SK-MEL-5 (cell line): ENCODE measurements at regions not wholly inside any gene's neighbourhood (a gene's known extent, or its start where the extent isn't known, plus 50 kb on each side); places are given as distances from the start of the nearest gene placed in this dataset.

Experiments
- DNase-seq: peaks from one replicate; pipeline ENCODE4 v3.0.0-alpha.2; 2016; ENCODE audit warnings: low read depth, low spot score
- in situ Hi-C: cut with HindIII; loops from 2 replicates; pipeline ENCODE4 v1.10.0; 2016; ENCODE audit warnings: low sequenced_read_pairs, high pct_unique_total_duplicates, low pct_unique_long_range_greater_than_20kb

GRCh38 chr3:69558912-69559311 lies 173.0 kb upstream of the FRMD4B start:
- DNase-seq, result no peak
- in situ Hi-C loops, result no loop called here

DNA sequence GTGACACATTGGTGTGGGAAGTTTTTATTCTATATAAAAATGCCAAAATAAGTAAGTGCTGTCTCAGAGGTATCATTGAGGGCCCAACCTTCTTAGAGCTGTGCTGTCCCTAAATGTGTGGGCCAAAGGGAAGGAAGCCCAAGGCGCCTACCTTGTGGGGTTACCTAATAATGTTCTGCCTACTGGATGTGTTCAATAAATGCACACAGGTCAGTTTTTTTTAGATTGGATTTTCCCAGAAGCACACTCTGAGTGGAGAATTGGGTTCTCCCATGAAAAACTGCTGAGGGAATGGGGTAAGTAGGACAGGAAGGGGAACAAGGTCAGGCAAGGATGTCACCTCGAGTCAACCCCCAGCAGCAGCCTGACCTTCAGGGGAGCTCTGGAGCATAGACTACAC lies 168.7 kb upstream of the FRMD4B start:
- no peak for DNase-seq
- in situ Hi-C loops, result no loop called here

GRCh38 chr3:69553888-69554287 lies 168.0 kb upstream of the FRMD4B start:
- in situ Hi-C loops, result no loop called here
- DNase-seq, result no peak

- peak; percentile 97 for DNase-seq
- in situ Hi-C loops, result no loop called here
These were observed 161.6 kb upstream of the FRMD4B start for GRCh38 chr3:69547461-69547880.

GRCh38 chr3:69542805-69543429 lies 157.0 kb upstream of the FRMD4B start:
- DNase-seq, result no peak
- in situ Hi-C loops, result no loop called here

DNA sequence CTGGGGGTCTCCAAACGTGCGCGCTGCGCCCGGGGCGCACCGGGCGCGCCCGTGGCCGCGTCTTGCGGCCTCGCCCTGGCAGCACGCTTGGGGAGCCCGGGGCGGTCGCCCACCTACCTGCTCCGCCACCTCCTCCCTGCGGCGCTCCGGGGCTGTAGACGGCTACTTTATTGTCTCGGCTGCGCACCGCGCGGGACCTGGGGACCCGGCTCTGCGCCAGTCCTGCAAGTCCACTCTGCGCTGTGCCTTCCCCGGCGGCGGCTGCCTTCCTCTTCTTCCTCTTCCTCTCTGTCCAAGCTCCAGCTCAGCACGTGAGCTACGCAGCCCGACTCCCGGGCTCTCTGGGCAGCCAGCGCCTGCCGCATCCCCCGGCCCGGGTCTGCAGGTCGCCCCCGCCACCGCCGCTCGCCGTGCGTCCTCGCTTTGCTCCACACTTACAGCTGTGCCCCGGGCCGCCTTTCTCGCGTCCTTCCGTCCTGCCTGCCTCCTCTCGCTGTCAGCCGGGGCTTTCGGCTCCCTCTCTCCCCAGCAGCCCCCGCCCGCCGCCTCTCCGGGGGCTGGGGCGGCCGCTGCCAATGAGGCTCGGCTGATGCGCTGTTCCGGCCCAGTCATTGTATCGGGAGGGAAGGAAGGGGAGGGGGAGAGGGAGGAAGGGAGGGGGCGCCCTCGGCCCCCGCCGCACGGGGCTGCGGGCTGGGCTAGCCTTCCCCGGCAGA lies 156.4 kb upstream of the FRMD4B start:
- in situ Hi-C loops, result no loop called here
- DNase-seq, result peak; percentile 67

GRCh38 chr3:69541711-69542088 lies 155.8 kb upstream of the FRMD4B start:
- in situ Hi-C loops, result no loop called here
- peak; percentile 40 for DNase-seq

GRCh38 chr3:69540706-69541581 lies 155.1 kb upstream of the FRMD4B start:
- peak; percentile 41 for DNase-seq

DNA sequence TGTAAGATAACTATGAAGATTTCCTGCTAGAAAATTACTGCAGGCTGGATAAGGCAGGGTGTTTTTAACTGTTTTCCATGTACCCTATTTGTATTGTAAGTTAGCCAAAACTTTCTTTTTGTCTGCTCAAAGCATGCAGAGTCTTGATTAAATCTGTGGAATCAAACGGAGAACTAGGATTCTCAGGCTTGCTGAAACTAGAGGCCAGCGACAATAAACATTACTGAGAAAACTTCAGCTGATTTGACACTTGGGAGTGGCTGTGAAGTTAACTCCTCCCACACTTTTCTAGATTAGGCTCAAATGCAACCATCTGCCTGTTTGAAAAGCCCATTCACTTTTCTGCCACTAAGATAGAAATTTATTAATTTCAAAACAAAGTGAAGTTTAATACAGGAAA lies 153.2 kb upstream of the FRMD4B start:
- no peak for DNase-seq

More at GRCh38 chr3:69540706-69541581, 155.1 kb upstream of the FRMD4B start:
- in situ Hi-C loops, result no loop called here

GRCh38 chr3:69538281-69538680 lies 152.4 kb upstream of the FRMD4B start:
- DNase-seq, result no peak
- in situ Hi-C loops, result no loop called here

More for the DNA sequence above, 153.2 kb upstream of the FRMD4B start:
- in situ Hi-C loops, result no loop called here

DNA sequence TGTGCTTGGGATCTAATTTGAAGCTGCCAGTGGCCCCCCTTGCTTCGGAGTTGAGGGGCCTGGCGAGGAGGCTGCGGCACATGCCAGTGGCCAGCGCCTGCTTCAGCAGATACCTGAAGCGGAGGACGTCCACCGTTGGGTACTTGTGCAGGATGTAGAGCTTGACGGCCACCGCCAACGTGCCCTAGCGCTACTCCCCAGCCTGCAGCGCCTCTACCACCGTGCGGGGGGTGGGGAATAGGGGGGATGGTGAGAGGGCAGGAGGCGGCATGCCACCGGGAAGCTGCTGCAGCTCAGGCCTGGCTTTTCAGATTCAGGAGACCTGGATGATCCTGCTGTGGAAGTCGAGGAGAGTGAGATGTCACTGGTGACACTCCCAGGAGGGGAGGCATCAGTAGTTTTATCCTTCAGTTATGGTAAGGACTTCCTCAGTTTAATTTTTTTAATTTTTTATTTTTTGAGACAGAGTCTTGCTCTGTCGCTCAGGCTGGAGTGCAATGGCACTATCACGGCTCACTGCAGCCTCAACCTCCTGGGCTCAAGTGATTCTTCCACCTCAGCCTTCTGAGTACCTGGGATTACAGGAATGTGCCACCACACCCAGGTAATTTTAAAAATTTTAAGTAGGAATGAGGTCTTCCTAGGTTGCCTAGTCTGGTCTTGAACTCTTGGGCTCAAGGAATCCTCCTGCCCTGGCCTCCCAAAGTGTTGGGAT lies 150.6 kb upstream of the FRMD4B start:
- no peak for DNase-seq
- in situ Hi-C loops, result no loop called here

- DNase-seq, result peak; percentile 37
- in situ Hi-C loops, result no loop called here
These were observed 149.7 kb upstream of the FRMD4B start for GRCh38 chr3:69535613-69536012.

- in situ Hi-C loops, result no loop called here
- DNase-seq, result no peak
These were observed 146.8 kb upstream of the FRMD4B start for GRCh38 chr3:69532547-69533224.

DNA sequence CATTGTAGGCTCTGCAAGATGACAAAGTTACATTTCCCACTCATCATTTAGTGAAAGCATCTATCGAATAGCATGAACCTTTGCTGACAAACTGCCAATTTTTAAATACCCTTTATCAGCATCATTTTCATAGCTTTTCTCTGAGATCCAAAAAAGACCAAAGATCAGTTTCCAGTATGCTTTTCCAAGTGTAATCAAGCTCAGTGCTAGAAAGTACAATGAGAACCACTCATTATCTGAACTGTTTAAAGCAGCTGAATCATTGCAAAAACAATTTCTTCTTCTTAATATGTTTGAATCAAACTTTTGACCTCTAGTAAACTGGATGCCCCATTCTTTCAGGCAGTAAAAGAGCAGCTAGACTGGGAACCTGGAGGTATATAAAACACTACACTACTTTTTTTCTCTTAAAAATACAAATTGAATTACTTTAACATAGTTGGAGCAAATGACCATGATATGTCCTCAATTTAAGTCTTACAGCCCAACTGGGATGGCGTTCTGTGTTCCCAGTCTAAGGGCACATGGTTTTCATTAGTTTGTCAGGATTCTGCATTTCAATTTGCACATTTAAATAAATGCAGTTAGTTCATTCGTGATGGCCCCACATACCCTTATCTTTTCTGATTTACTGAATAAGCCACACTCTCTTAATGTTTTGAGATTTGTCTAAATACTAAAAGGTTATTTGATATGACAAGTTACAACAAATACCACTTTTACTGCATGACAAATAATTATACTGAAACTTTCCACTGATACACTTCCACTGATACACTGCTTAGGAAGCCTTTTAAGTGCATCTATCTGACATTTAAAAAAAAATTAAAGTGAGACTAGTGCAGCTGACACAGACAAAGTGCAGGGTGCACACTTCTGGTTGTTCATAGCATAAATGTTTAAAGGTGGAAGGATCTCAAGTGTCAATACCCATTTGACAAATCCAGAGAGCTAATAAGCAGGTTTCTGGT lies 146.0 kb upstream of the FRMD4B start:
- no peak for DNase-seq
- in situ Hi-C loops, result no loop called here

DNA sequence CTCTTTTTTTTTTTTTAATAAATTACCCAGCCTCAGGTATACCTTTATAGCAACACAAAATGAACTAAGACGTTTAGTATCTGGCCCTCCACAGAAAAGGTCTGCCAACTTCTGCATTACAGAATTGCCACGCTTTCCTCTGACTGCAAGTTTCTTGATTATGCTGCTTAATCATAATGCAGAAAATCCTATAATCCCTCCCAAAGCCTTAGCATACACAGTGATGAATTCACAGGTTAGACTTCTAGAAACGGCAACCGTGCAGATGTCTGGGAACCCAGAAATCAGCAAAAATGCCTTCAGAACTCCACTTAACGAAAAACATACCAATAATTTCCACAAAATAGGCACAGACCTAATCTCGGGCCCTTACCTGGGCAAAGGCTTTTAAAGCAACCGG lies 144.7 kb upstream of the FRMD4B start:
- no peak for DNase-seq
- in situ Hi-C loops, result no loop called here

- no peak for DNase-seq
- in situ Hi-C loops, result no loop called here
These were observed 141.6 kb upstream of the FRMD4B start for GRCh38 chr3:69527498-69527897.
